ENCODE measurements at regions not wholly inside any gene's neighbourhood (a gene's known extent, or its start where the extent isn't known, plus 50 kb on each side); places are given as distances from the start of the nearest gene placed in this dataset.

DNA sequence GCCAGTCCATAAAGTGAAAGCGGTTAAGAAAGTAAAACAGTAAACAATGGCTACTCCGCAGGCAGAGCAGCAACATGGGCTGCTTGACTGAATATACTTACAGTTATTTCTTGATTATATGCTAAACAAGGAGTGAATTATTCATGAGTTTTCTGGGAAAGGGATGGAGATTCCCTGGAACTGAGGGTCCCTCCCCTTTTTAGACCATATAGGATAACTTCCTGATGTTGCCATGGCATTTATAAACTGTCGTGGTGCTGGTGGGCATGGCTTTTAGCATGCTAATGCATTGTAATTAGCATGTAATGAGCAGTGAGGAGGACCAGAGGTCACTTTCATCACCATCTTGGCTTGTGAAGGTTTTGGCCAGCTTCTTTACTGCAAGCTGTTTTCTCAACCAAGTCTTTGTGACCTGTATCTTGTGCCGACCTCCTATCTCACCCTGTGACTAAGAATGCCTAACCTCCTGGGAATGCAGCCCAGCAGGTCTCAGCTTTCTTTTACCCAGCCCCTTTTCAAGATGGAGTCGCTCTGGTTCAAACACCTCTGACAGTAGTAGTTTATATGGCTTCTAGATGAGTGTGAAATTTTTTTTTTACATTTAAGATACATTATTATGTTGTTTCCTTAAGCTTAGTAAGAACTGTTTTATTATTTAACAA, 514.8 kb upstream of the TENM3 start:
- Histone ChIP-seq H3K4me2 (ENCODE audit: control insufficient read depth, insufficient read depth) (no peak overlapping the region), H3K4me1 (ENCODE audit: control insufficient read depth, insufficient read depth, low read length) (no peaks in the 10 kb centered on the region), H2AFZ (ENCODE audit: control insufficient read depth, low read depth, low read length) (no peak overlapping the region), H4K20me1 (ENCODE audit: control insufficient read depth, insufficient read depth) (no peaks in the 10 kb centered on the region), H3K27ac (ENCODE audit: control insufficient read depth, insufficient read depth) (no peak overlapping the region), H3K9ac (ENCODE audit: control insufficient read depth, insufficient read depth, low read length) (no peak overlapping the region), H3K4me3 (no peak overlapping the region), H3K36me3 (ENCODE audit: control insufficient read depth in 2 of 2, insufficient read depth in 2 of 2, low read length in 1 of 2) (no peaks in the 10 kb centered on the region), H3K27me3 (replicated peaks in 1 of 2; ENCODE audit: control insufficient read depth in 2 of 2, insufficient read depth in 2 of 2, low read length in 1 of 2) (no peaks in the 10 kb centered on the region), H3K9me3 (replicated peaks; ENCODE audit: control insufficient read depth, insufficient read depth, low read length) (no peaks in the 10 kb centered on the region), H3K79me2 (ENCODE audit: control insufficient read depth, insufficient read depth, low read length) (no peaks in the 10 kb centered on the region)
- 6% methylated on average over 5 of the region's 5 CpGs for WGBS (ENCODE audit: insufficient coverage, insufficient replicate concordance, low lambda C conversion rate, missing lambda C conversion rate)
- ChIA-PET SMC1A (ENCODE audit: uncharacterized antibody, unreplicated experiment) (interaction anchor here (1.1 kb wide), 1 partner anchor 10 kb away, joined by 3 read pairs; no protein-coding TSS in a partner anchor), RAD21 (ENCODE audit: unreplicated experiment) (interaction anchor here (0.6 kb wide), 1 partner anchor 10 kb away, joined by 3 read pairs; no protein-coding TSS in a partner anchor), POLR2A (interaction anchor here (0.6 kb wide), 1 partner anchor 656 kb away, joined by 3 read pairs; no protein-coding TSS in a partner anchor), CTCF (interaction anchor here (1.1 kb wide), 1 partner anchor 1536 kb away, joined by 3 read pairs; no protein-coding TSS in a partner anchor)
- no peak for FAIRE-seq
- in situ Hi-C loops (cut with MboI), result no loop called here
- BruUV-seq (replicated peaks), result no TSS peak
- ATAC-seq, result no peak
- DNase-seq (ENCODE audit: low read depth, low spot score), result no peak
- intact Hi-C loops (cut with micrococcal nuclease; ENCODE audit: unreplicated experiment), result no loop called here
- no peak for TF ChIP-seq GABPA (IDR thresholded peaks at IDR 0.05; ENCODE audit: low read depth)
- TF ChIP-seq HSF1 (IDR thresholded peaks at IDR 0.05; ENCODE audit: low read depth, low read length), result no peak
- TF ChIP-seq NFIC (IDR thresholded peaks at IDR 0.05; ENCODE audit: low read depth, low read length), result no peak
- TF ChIP-seq ZSCAN29 (IDR thresholded peaks at IDR 0.05), result no peak
- TF ChIP-seq, protein P1, sequence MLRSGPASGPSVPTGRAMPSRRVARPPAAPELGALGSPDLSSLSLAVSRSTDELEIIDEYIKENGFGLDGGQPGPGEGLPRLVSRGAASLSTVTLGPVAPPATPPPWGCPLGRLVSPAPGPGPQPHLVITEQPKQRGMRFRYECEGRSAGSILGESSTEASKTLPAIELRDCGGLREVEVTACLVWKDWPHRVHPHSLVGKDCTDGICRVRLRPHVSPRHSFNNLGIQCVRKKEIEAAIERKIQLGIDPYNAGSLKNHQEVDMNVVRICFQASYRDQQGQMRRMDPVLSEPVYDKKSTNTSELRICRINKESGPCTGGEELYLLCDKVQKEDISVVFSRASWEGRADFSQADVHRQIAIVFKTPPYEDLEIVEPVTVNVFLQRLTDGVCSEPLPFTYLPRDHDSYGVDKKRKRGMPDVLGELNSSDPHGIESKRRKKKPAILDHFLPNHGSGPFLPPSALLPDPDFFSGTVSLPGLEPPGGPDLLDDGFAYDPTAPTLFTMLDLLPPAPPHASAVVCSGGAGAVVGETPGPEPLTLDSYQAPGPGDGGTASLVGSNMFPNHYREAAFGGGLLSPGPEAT (IDR thresholded peaks at IDR 0.05; ENCODE audit: low read depth), result no peak
- TF ChIP-seq, protein P2, sequence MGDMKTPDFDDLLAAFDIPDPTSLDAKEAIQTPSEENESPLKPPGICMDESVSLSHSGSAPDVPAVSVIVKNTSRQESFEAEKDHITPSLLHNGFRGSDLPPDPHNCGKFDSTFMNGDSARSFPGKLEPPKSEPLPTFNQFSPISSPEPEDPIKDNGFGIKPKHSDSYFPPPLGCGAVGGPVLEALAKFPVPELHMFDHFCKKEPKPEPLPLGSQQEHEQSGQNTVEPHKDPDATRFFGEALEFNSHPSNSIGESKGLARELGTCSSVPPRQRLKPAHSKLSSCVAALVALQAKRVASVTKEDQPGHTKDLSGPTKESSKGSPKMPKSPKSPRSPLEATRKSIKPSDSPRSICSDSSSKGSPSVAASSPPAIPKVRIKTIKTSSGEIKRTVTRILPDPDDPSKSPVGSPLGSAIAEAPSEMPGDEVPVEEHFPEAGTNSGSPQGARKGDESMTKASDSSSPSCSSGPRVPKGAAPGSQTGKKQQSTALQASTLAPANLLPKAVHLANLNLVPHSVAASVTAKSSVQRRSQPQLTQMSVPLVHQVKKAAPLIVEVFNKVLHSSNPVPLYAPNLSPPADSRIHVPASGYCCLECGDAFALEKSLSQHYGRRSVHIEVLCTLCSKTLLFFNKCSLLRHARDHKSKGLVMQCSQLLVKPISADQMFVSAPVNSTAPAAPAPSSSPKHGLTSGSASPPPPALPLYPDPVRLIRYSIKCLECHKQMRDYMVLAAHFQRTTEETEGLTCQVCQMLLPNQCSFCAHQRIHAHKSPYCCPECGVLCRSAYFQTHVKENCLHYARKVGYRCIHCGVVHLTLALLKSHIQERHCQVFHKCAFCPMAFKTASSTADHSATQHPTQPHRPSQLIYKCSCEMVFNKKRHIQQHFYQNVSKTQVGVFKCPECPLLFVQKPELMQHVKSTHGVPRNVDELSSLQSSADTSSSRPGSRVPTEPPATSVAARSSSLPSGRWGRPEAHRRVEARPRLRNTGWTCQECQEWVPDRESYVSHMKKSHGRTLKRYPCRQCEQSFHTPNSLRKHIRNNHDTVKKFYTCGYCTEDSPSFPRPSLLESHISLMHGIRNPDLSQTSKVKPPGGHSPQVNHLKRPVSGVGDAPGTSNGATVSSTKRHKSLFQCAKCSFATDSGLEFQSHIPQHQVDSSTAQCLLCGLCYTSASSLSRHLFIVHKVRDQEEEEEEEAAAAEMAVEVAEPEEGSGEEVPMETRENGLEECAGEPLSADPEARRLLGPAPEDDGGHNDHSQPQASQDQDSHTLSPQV (IDR thresholded peaks at IDR 0.05), result no peak
- TF ChIP-seq TBL1XR1 (IDR thresholded peaks at IDR 0.05; ENCODE audit: low read depth, low read length), result no peak
- no peak for TF ChIP-seq TAF1 (IDR thresholded peaks at IDR 0.05; ENCODE audit: borderline replicate concordance, low read depth, low read length)
- TF ChIP-seq CBFB (IDR thresholded peaks at IDR 0.05; ENCODE audit: low read depth), result no peak
- no peak for TF ChIP-seq ATF2 (IDR thresholded peaks at IDR 0.05; ENCODE audit: low read length)
- no peak for TF ChIP-seq ASH2L (IDR thresholded peaks at IDR 0.05; ENCODE audit: borderline replicate concordance, low read depth)
- TF ChIP-seq RAD51 (IDR thresholded peaks at IDR 0.05), result no peak

Measured in GM12878 (cell line).